ENCODE measurements at regions not wholly inside any gene's neighbourhood (a gene's known extent, or its start where the extent isn't known, plus 50 kb on each side); places are given as distances from the start of the nearest gene placed in this dataset.

GRCh38 chr13:107329991-107330390 is 762.1 kb upstream of the ARGLU1 start:
- H3K4me3 ChIP-seq (replicated peaks; ENCODE audit: low read depth, low read length): no peak overlapping the region
- no peak for DNase-seq (ENCODE audit: extremely low read depth, low read depth)
- no peak for TF ChIP-seq CTCF (IDR thresholded peaks at IDR 0.05; ENCODE audit: low read depth, low read length, missing control alignments)

GRCh38 chr13:107324416-107325204 is 756.7 kb upstream of the ARGLU1 start:
- no peak overlapping the region for H3K4me3 ChIP-seq (replicated peaks; ENCODE audit: low read depth, low read length)
- no peak for TF ChIP-seq CTCF (IDR thresholded peaks at IDR 0.05; ENCODE audit: low read depth, low read length, missing control alignments)
- DNase-seq (ENCODE audit: extremely low read depth, low read depth): no peak

GRCh38 chr13:107322228-107322627 is 754.3 kb upstream of the ARGLU1 start:
- no peak overlapping the region for H3K4me3 ChIP-seq (replicated peaks; ENCODE audit: low read depth, low read length)
- no peak for DNase-seq (ENCODE audit: extremely low read depth, low read depth)
- TF ChIP-seq CTCF (IDR thresholded peaks at IDR 0.05; ENCODE audit: low read depth, low read length, missing control alignments): no peak

GRCh38 chr13:107305178-107305577 is 737.2 kb upstream of the ARGLU1 start:
- no peak for TF ChIP-seq CTCF (IDR thresholded peaks at IDR 0.05; ENCODE audit: low read depth, low read length, missing control alignments)
- no peak overlapping the region for H3K4me3 ChIP-seq (replicated peaks; ENCODE audit: low read depth, low read length)
- DNase-seq (ENCODE audit: extremely low read depth, low read depth): no peak

GRCh38 chr13:107301724-107302374 is 733.9 kb upstream of the ARGLU1 start:
- no peak overlapping the region for H3K4me3 ChIP-seq (replicated peaks; ENCODE audit: low read depth, low read length)
- TF ChIP-seq CTCF (IDR thresholded peaks at IDR 0.05; ENCODE audit: low read depth, low read length, missing control alignments): no peak
- no peak for DNase-seq (ENCODE audit: extremely low read depth, low read depth)

GRCh38 chr13:107299717-107300116 is 731.8 kb upstream of the ARGLU1 start:
- no peak for TF ChIP-seq CTCF (IDR thresholded peaks at IDR 0.05; ENCODE audit: low read depth, low read length, missing control alignments)
- H3K4me3 ChIP-seq (replicated peaks; ENCODE audit: low read depth, low read length): no peak overlapping the region
- no peak for DNase-seq (ENCODE audit: extremely low read depth, low read depth)
